Activated B cell treated with CpG ODN at 0.5 μM for 24 hours (primary cell): ENCODE measurements at regions not wholly inside any gene's neighbourhood (a gene's known extent, or its start where the extent isn't known, plus 50 kb on each side); places are given as distances from the start of the nearest gene placed in this dataset.

ENCODE experiments used
- ATAC-seq: fragments of 200-7000 bp; cut with Tn5 transposase; one replicate; pipeline ENCODE4 v1.10.0; 2021; ENCODE audit warnings: low read depth, mild to moderate bottlenecking, moderate library complexity
- CTCF ChIA-PET: fragments of 350-600 bp; sonication (Branson Sonifier 250); formaldehyde crosslinking; loops from one replicate; lab custom pipeline; 2021; ENCODE audit warnings: antibody characterized with exemption; lab: Charles Lee
- POLR2A ChIA-PET: fragments of 350-600 bp; sonication (Branson Sonifier 250); formaldehyde crosslinking; loops from one replicate; lab custom pipeline; 2021; ENCODE audit warnings: antibody characterized with exemption; lab: Charles Lee
- DNase-seq: peaks from one replicate; pipeline ENCODE4 v3.0.0; 2022
- H3K27ac Mint-ChIP-seq: one replicate; pipeline ENCODE4 v1.8.0; 2020; ENCODE audit warnings: mixed read lengths
- H3K27me3 Mint-ChIP-seq: one replicate; pipeline ENCODE4 v1.8.0; 2021; ENCODE audit warnings: mixed read lengths
- H3K36me3 Mint-ChIP-seq: one replicate; pipeline ENCODE4 v1.8.0; 2021; ENCODE audit warnings: low read depth, mixed read lengths
- H3K4me1 Mint-ChIP-seq: one replicate; pipeline ENCODE4 v1.8.0; 2021; ENCODE audit warnings: mixed read lengths
- H3K4me3 Mint-ChIP-seq: one replicate; pipeline ENCODE4 v1.8.0; 2020; ENCODE audit warnings: mild to moderate bottlenecking, mixed read lengths
- H3K9me3 Mint-ChIP-seq: one replicate; pipeline ENCODE4 v1.8.0; 2020; ENCODE audit warnings: mixed read lengths
- CTCF ChIP-seq: fragments of 200-600 bp; IDR thresholded peaks from one replicate; pipeline ENCODE4 v1.8.0; 2022; ENCODE audit warnings: antibody characterized with exemption, mild to moderate bottlenecking
- intact Hi-C: fragments of 100-400 bp; cut with micrococcal nuclease; formaldehyde crosslinking; loops from one replicate; pipeline ENCODE4 v1.15.1; 2024

GRCh38 chr13:77422724-77423123, 95.8 kb upstream of the MYCBP2 start:
- ChIA-PET CTCF (no interaction called here), POLR2A (no interaction called here)
- H3K4me1 Mint-ChIP-seq, result peaks cover 1% of the 10 kb centered on the region
- no peak for TF ChIP-seq CTCF
- no peak overlapping the region for H3K27ac Mint-ChIP-seq
- no peaks in the 10 kb centered on the region for H3K36me3 Mint-ChIP-seq
- H3K27me3 Mint-ChIP-seq, result no peaks in the 10 kb centered on the region
- H3K9me3 Mint-ChIP-seq, result peaks cover 3% of the 10 kb centered on the region
- ATAC-seq, result no peak
- no peak for DNase-seq
- H3K4me3 Mint-ChIP-seq, result no peak overlapping the region
- intact Hi-C loops, result no loop called here

DNA sequence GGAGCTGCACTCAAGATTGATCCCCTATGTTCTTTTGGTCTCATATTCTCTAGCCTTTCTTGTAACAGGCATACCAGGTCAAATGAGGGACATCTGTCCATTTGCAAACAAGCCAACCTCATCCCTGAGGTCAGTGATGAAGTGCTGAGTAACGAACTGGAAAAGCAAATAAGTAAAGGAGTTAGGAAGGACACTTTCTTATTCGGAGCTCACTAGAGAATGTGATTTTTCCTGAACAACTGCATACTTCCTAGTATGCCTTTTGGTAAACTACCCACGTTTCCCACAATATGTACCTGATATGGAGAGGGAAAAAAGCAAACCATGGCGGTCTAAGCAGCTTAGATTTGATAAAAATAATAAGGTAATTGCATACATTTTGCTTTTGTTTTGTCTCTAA, 91.0 kb upstream of the MYCBP2 start:
- Mint-ChIP-seq H3K4me1 (peaks cover 35% of the 10 kb centered on the region), H3K27me3 (no peaks in the 10 kb centered on the region), H3K27ac (no peak overlapping the region), H3K36me3 (no peaks in the 10 kb centered on the region), H3K4me3 (no peak overlapping the region), H3K9me3 (peaks cover 3% of the 10 kb centered on the region)
- no peak for ATAC-seq
- ChIA-PET CTCF (interaction anchor here (1.1 to 1.9 kb wide), 2 partner anchors 60 to 99 kb away, joined by 3 to 8 read pairs; no protein-coding TSS in a partner anchor), POLR2A (interaction anchor here (0.9 to 4.2 kb wide), 3 partner anchors 12 to 91 kb away, joined by 3 to 32 read pairs (median 4); partner anchors contain the start of gene MYCBP2)
- no peak for TF ChIP-seq CTCF
- no peak for DNase-seq
- intact Hi-C loops, result no loop called here

- Mint-ChIP-seq H3K4me3 (peak overlapping the region; percentile 28), H3K4me1 (peaks cover 35% of the 10 kb centered on the region), H3K27me3 (no peaks in the 10 kb centered on the region), H3K27ac (peak overlapping the region; percentile 89), H3K9me3 (peaks cover 3% of the 10 kb centered on the region), H3K36me3 (no peaks in the 10 kb centered on the region)
- no peak for TF ChIP-seq CTCF
- ATAC-seq (no peak), DNase-seq (no peak)
- intact Hi-C loops, result no loop called here
- CTCF ChIA-PET, result no interaction called here
- POLR2A ChIA-PET, result interaction anchor here (0.9 to 4.2 kb wide), 8 partner anchors 10 to 90 kb away, joined by 3 to 32 read pairs (median 12); partner anchors contain the start of gene MYCBP2
These were observed 89.8 kb upstream of the MYCBP2 start for GRCh38 chr13:77416666-77417212.

DNA sequence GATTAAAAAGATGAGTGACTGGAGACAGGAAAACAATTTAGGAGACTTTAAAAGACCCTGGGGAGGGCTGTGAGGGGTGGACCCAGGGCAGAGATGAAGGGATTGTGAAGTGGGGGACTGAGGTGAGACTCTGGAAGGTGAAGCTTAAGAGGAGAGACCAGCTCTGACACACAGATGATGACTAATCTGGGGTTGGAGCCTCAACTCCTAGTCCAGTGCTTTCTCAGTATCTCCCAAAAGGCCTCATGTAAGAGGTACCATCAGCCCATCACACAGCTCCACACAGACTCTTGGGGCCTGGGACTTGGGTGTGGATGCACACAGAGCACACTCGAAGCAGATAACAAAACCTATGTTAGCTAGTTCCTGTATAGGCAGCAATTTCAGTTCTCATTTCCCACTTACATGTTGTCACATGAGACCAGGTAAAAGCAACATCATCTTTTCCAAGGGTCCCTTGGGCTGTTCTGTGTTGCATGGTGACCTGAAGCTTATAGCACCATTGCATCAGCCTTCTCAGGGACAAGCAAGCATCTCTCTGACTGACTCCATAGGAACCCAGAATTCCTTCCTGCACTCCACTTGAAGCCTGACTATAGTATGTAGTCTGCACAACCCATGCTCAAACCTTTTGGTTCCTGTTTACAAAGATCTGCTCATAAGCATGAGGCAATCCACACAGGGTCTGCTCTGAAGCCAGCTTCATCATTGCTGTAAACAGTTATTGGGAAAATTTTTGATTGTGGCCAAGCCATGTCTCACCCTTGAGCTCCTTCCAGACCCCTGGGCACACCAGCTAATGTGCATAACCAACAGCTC, 88.6 kb upstream of the MYCBP2 start:
- POLR2A ChIA-PET, result interaction anchor here (1.0 to 4.2 kb wide), 9 partner anchors 10 to 88 kb away, joined by 3 to 32 read pairs (median 11); partner anchors contain the start of gene MYCBP2
- CTCF ChIA-PET, result interaction anchor here (0.8 kb wide), 1 partner anchor 63 kb away, joined by 3 read pairs; no protein-coding TSS in a partner anchor
- no peak for TF ChIP-seq CTCF
- Mint-ChIP-seq H3K27ac (peak overlapping the region; percentile 89), H3K36me3 (no peaks in the 10 kb centered on the region), H3K9me3 (peaks cover 3% of the 10 kb centered on the region), H3K4me1 (peaks cover 35% of the 10 kb centered on the region), H3K27me3 (no peaks in the 10 kb centered on the region), H3K4me3 (peak overlapping the region; percentile 11)
- intact Hi-C loops, result loop anchor here (1.0 kb wide), 3 partner anchors 14 to 88 kb away; partner anchors contain the start of gene MYCBP2
- DNase-seq (no peak), ATAC-seq (peak; percentile 86)

DNA sequence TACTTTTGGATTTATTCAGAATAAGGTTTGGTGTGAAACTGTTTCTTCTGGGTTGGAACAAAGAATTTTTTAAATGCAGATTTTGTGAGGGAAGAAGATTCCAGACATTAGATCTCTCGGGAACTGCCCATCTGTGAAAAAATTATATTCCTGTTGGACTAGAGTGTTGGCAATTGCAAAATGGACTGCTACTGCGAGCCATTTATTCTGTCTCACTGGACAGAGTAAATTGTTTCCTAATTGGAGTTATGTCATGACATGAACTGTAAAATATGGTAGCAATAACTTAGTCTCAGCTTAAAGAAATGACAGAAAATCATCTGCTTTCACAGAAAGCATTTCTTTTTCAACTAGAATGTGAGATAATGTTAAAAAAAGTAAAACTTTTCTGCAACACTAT, 86.0 kb upstream of the MYCBP2 start:
- Mint-ChIP-seq H3K4me1 (peaks cover 35% of the 10 kb centered on the region), H3K9me3 (no peaks in the 10 kb centered on the region), H3K27ac (no peak overlapping the region), H3K27me3 (no peaks in the 10 kb centered on the region), H3K4me3 (no peak overlapping the region), H3K36me3 (no peaks in the 10 kb centered on the region)
- no peak for TF ChIP-seq CTCF
- intact Hi-C loops, result no loop called here
- ChIA-PET POLR2A (no interaction called here), CTCF (no interaction called here)
- ATAC-seq (no peak), DNase-seq (no peak)
